GM19238 (cell line): ENCODE measurements at regions not wholly inside any gene's neighbourhood (a gene's known extent, or its start where the extent isn't known, plus 50 kb on each side); places are given as distances from the start of the nearest gene placed in this dataset.

Experiments
- DNase-seq: peaks from one replicate; pipeline ENCODE4 v3.0.0; 2011; ENCODE audit warnings: low spot score; ENCODE audit not compliant: insufficient read length

- no peak for DNase-seq
Measured at GRCh38 chr4:57498251-57498650, 388.1 kb upstream of the IGFBP7 start.

- DNase-seq, result no peak
Measured at GRCh38 chr4:57496697-57497471, 386.7 kb upstream of the IGFBP7 start.

GRCh38 chr4:57494821-57495220 is 384.6 kb upstream of the IGFBP7 start:
- DNase-seq, result no peak

GRCh38 chr4:57492251-57492878 is 382.2 kb upstream of the IGFBP7 start:
- DNase-seq, result no peak

GRCh38 chr4:57491388-57491787 is 381.2 kb upstream of the IGFBP7 start:
- no peak for DNase-seq

- no peak for DNase-seq
Measured at GRCh38 chr4:57490520-57491255, 380.5 kb upstream of the IGFBP7 start.

- DNase-seq, result no peak
Measured at GRCh38 chr4:57488366-57489162, 378.4 kb upstream of the IGFBP7 start.

GRCh38 chr4:57475424-57475823 is 365.2 kb upstream of the IGFBP7 start:
- no peak for DNase-seq

GRCh38 chr4:57465321-57466056 is 355.3 kb upstream of the IGFBP7 start:
- DNase-seq, result no peak

- no peak for DNase-seq
Measured at GRCh38 chr4:57462843-57463242, 352.7 kb upstream of the IGFBP7 start.

- no peak for DNase-seq
Measured at GRCh38 chr4:57460967-57461366, 350.8 kb upstream of the IGFBP7 start.

GRCh38 chr4:57448901-57449300 is 338.7 kb upstream of the IGFBP7 start:
- DNase-seq, result no peak

- DNase-seq, result no peak
Measured at GRCh38 chr4:57448452-57448851, 338.3 kb upstream of the IGFBP7 start.

- no peak for DNase-seq
Measured at GRCh38 chr4:57446266-57446665, 336.1 kb upstream of the IGFBP7 start.

GRCh38 chr4:57445686-57446085 is 335.5 kb upstream of the IGFBP7 start:
- no peak for DNase-seq

- no peak for DNase-seq
Measured at GRCh38 chr4:57444671-57445070, 334.5 kb upstream of the IGFBP7 start.

GRCh38 chr4:57443787-57444186 is 333.6 kb upstream of the IGFBP7 start:
- DNase-seq, result no peak

- DNase-seq, result no peak
Measured at GRCh38 chr4:57443308-57443707, 333.1 kb upstream of the IGFBP7 start.

GRCh38 chr4:57442831-57443291 is 332.7 kb upstream of the IGFBP7 start:
- no peak for DNase-seq

GRCh38 chr4:57442241-57442640 is 332.1 kb upstream of the IGFBP7 start:
- no peak for DNase-seq

- no peak for DNase-seq
Measured at GRCh38 chr4:57437649-57438048, 327.5 kb upstream of the IGFBP7 start.
